Hepatocyte (in vitro differentiated cells): ENCODE measurements at regions not wholly inside any gene's neighbourhood (a gene's known extent, or its start where the extent isn't known, plus 50 kb on each side); places are given as distances from the start of the nearest gene placed in this dataset.

Experiments
- DNase-seq: peaks from one replicate; pipeline ENCODE4 v3.0.0-alpha.2; 2016; ENCODE audit warnings: low spot score
- H2AFZ ChIP-seq: fragments of 200-600 bp; sonication (generic); 2 replicates; pipeline ENCODE4 v1.6.0; 2016; ENCODE audit warnings: antibody characterized with exemption, mild to moderate bottlenecking
- H3K27ac ChIP-seq: fragments of 200-600 bp; sonication (generic); 2 replicates; pipeline ENCODE4 v1.5.1; 2016; ENCODE audit warnings: mild to moderate bottlenecking
- H3K27me3 ChIP-seq: fragments of 200-600 bp; sonication (generic); 2 replicates; pipeline ENCODE4 v1.6.1; 2016
- H3K36me3 ChIP-seq: fragments of 200-600 bp; sonication (generic); replicated peaks from 2 replicates; pipeline ENCODE4 v1.5.1; 2016; ENCODE audit warnings: low read depth; ENCODE audit not compliant: insufficient read depth
- H3K4me1 ChIP-seq: fragments of 200-600 bp; sonication (generic); 2 replicates; pipeline ENCODE4 v1.5.1; 2016; ENCODE audit warnings: mild to moderate bottlenecking, moderate library complexity; ENCODE audit not compliant: insufficient read depth
- H3K4me2 ChIP-seq: fragments of 200-600 bp; sonication (generic); 2 replicates; pipeline ENCODE4 v1.6.0; 2016
- H3K4me3 ChIP-seq: fragments of 200-600 bp; sonication (generic); 2 replicates; pipeline ENCODE4 v1.5.1; 2016; ENCODE audit warnings: mild to moderate bottlenecking
- H3K79me2 ChIP-seq: fragments of 200-600 bp; sonication (generic); 2 replicates; pipeline ENCODE4 v1.6.0; 2017; ENCODE audit warnings: mild to moderate bottlenecking
- H3K9me2 ChIP-seq: fragments of 200-600 bp; sonication (generic); replicated peaks from 2 replicates; pipeline ENCODE4 v1.6.0; 2017; ENCODE audit warnings: mild to moderate bottlenecking; ENCODE audit not compliant: insufficient read depth
- H3K9me3 ChIP-seq: fragments of 200-600 bp; sonication (generic); 2 replicates; pipeline ENCODE4 v1.5.1; 2016; ENCODE audit warnings: low read depth, mild to moderate bottlenecking
- H4K20me1 ChIP-seq: fragments of 200-600 bp; sonication (generic); 2 replicates; pipeline ENCODE4 v1.6.0; 2016; ENCODE audit warnings: mild to moderate bottlenecking; ENCODE audit not compliant: insufficient read depth, poor library complexity, severe bottlenecking
- CTCF ChIP-seq: fragments of 200-600 bp; sonication (generic); IDR thresholded peaks from 2 replicates; pipeline ENCODE4 v1.5.1; 2016; ENCODE audit warnings: antibody characterized with exemption, mild to moderate bottlenecking; ENCODE audit not compliant: poor library complexity
- EZH2 ChIP-seq: fragments of 200-600 bp; sonication (generic); IDR thresholded peaks from 2 replicates; pipeline ENCODE4 v1.6.1; 2016; ENCODE audit warnings: antibody characterized with exemption, mild to moderate bottlenecking, borderline replicate concordance
- EZH2phosphoT487 ChIP-seq: fragments of 200-600 bp; sonication (generic); IDR thresholded peaks from one replicate; pipeline ENCODE4 v1.6.1; 2018; ENCODE audit warnings: antibody characterized with exemption, mild to moderate bottlenecking, low read depth, moderate library complexity; ENCODE audit not compliant: unreplicated experiment, severe bottlenecking
- WGBS: methylation state at CpG from one replicate; pipeline ENCODE4 v1.1.6; 2016; ENCODE audit warnings: low lambda C conversion rate; ENCODE audit errors: missing lambda C conversion rate; 5-methylcytosine and 5-hydroxymethylcytosine counted together

- Histone ChIP-seq H3K27ac (no peak overlapping the region), H4K20me1 (no peaks in the 10 kb centered on the region), H3K79me2 (no peaks in the 10 kb centered on the region), H2AFZ (no peak overlapping the region), H3K9me2 (no peaks in the 10 kb centered on the region), H3K4me1 (no peaks in the 10 kb centered on the region), H3K4me3 (no peak overlapping the region), H3K36me3 (no peaks in the 10 kb centered on the region), H3K4me2 (no peak overlapping the region), H3K27me3 (no peaks in the 10 kb centered on the region), H3K9me3 (no peaks in the 10 kb centered on the region)
- TF ChIP-seq EZH2phosphoT487 (no peak), EZH2 (no peak), CTCF (no peak)
- 91% methylated on average over 4 of the region's 4 CpGs for WGBS
- DNase-seq = no peak
Observed at GRCh38 chr21:18940791-18941190, 537.2 kb upstream of the TMPRSS15 start.

- no peak for DNase-seq
- Histone ChIP-seq H3K9me2 (no peaks in the 10 kb centered on the region), H3K9me3 (no peaks in the 10 kb centered on the region), H3K27me3 (no peaks in the 10 kb centered on the region), H4K20me1 (no peaks in the 10 kb centered on the region), H3K36me3 (no peaks in the 10 kb centered on the region), H2AFZ (no peak overlapping the region), H3K27ac (no peak overlapping the region), H3K4me2 (no peak overlapping the region), H3K4me3 (no peak overlapping the region), H3K79me2 (no peaks in the 10 kb centered on the region), H3K4me1 (peaks cover 8% of the 10 kb centered on the region)
- TF ChIP-seq EZH2phosphoT487 = no peak
- TF ChIP-seq CTCF = no peak
- no peak for TF ChIP-seq EZH2
- WGBS = 85% methylated on average over 13 of the region's 13 CpGs
Observed at GRCh38 chr21:18950045-18950740, 546.6 kb upstream of the TMPRSS15 start.

GRCh38 chr21:18951271-18952038, 547.9 kb upstream of the TMPRSS15 start:
- TF ChIP-seq CTCF (peak; percentile 54), EZH2 (no peak)
- Histone ChIP-seq H3K9me3 (no peaks in the 10 kb centered on the region), H3K4me1 (peaks cover 8% of the 10 kb centered on the region), H3K4me3 (no peak overlapping the region), H3K79me2 (no peaks in the 10 kb centered on the region), H3K27ac (no peak overlapping the region), H3K27me3 (no peaks in the 10 kb centered on the region), H3K4me2 (no peak overlapping the region), H4K20me1 (no peaks in the 10 kb centered on the region), H2AFZ (no peak overlapping the region), H3K36me3 (no peaks in the 10 kb centered on the region), H3K9me2 (no peaks in the 10 kb centered on the region)
- DNase-seq = peak; percentile 60
- WGBS = 57% methylated on average over 14 of the region's 14 CpGs
